ENCODE measurements at regions not wholly inside any gene's neighbourhood (a gene's known extent, or its start where the extent isn't known, plus 50 kb on each side); places are given as distances from the start of the nearest gene placed in this dataset.

DNA sequence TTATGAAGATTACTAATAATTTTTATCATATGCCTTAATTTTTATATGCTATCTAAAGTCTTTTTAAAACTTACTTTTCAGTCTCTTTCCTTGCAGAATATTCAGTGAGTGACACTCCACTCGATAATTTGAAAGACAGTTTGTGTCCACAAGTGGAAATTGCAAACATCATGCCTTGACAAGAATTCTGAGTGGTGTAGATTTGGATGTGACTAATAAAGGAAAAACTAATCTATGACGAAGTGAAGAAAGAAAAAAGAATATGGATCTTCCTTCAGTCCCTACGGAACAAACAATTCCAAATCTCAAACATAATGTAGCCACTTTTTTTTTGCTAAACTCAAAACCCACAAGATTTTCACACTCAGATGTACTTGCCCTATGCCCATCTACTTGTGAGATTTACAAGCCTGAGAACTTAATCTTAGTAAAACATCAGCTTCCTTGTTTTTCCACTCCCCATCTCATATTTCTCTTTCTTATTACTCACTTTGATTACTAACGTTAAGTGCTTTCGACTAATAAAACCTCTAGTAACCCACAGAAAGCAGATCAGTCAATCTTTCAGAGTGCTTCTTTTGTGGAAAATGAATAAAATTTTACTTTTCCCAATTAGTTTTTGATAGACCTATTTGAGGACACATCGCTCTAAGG, 1155.8 kb downstream of the GRIK2 start:
- CTCF ChIA-PET = no interaction called here
- Histone ChIP-seq H3K27ac (ENCODE audit: insufficient read depth, low read depth, low read length) (no peak overlapping the region), H3K36me3 (ENCODE audit: control insufficient read depth in 2 of 2, extremely low read depth in 1 of 2, insufficient read depth in 2 of 2, low read length in 2 of 2) (no peaks in the 10 kb centered on the region), H3K4me1 (ENCODE audit: control insufficient read depth, extremely low read depth, insufficient read depth, low read length) (no peaks in the 10 kb centered on the region), H3K79me2 (ENCODE audit: control insufficient read depth, insufficient read depth, low read length) (no peaks in the 10 kb centered on the region), H4K20me1 (replicated peaks; ENCODE audit: control insufficient read depth, extremely low read depth, insufficient read depth, low read length) (no peaks in the 10 kb centered on the region), H3K27me3 (ENCODE audit: control insufficient read depth in 2 of 2, insufficient read depth in 2 of 2, low read length in 2 of 2) (no peaks in the 10 kb centered on the region), H3K9me3 (replicated peaks; ENCODE audit: control insufficient read depth, insufficient read depth, low read length) (no peaks in the 10 kb centered on the region), H3K9me1 (replicated peaks; ENCODE audit: control insufficient read depth, extremely low read depth, insufficient read depth, low read length) (no peaks in the 10 kb centered on the region), H2AFZ (ENCODE audit: low read depth, low read length) (no peak overlapping the region), H3K4me2 (ENCODE audit: insufficient read depth, low read length) (no peak overlapping the region), H3K9ac (replicated peaks; ENCODE audit: extremely low read depth, insufficient read depth, low read length) (no peak overlapping the region), H3K4me3 (replicated peaks in 1 of 3; ENCODE audit: insufficient read depth in 1 of 3, low read depth in 1 of 3, low read length in 3 of 3) (no peak overlapping the region)
- FAIRE-seq = no peak
- intact Hi-C loops (cut with micrococcal nuclease) (no loop called here), dilution Hi-C loops (cut with MboI; ENCODE audit: extremely low pct_ligation_motif_present, low sequenced_read_pairs) (no loop called here)
- POLR2A ChIA-PET = no interaction called here
- DNase-seq (ENCODE audit: low read depth, low spot score) = no peak
- no TSS peak for BruUV-seq (replicated peaks)
- no peak for TF ChIP-seq FOS (IDR thresholded peaks at IDR 0.05; ENCODE audit: borderline replicate concordance, insufficient read depth, low read length)
- TF ChIP-seq EZH2 (IDR thresholded peaks at IDR 0.05; ENCODE audit: borderline replicate concordance, low read depth, low read length, severe bottlenecking) = no peak
- TF ChIP-seq, protein P1, sequence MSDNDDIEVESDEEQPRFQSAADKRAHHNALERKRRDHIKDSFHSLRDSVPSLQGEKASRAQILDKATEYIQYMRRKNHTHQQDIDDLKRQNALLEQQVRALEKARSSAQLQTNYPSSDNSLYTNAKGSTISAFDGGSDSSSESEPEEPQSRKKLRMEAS (IDR thresholded peaks at IDR 0.05; ENCODE audit: insufficient read depth, insufficient read length) = no peak
- TF ChIP-seq MYC (IDR thresholded peaks at IDR 0.05; ENCODE audit: low read depth, low read length) = no peak
- TF ChIP-seq JUN (IDR thresholded peaks at IDR 0.05; ENCODE audit: borderline replicate concordance, insufficient read depth, insufficient read length, low read depth) = no peak
- TF ChIP-seq, protein P2, sequence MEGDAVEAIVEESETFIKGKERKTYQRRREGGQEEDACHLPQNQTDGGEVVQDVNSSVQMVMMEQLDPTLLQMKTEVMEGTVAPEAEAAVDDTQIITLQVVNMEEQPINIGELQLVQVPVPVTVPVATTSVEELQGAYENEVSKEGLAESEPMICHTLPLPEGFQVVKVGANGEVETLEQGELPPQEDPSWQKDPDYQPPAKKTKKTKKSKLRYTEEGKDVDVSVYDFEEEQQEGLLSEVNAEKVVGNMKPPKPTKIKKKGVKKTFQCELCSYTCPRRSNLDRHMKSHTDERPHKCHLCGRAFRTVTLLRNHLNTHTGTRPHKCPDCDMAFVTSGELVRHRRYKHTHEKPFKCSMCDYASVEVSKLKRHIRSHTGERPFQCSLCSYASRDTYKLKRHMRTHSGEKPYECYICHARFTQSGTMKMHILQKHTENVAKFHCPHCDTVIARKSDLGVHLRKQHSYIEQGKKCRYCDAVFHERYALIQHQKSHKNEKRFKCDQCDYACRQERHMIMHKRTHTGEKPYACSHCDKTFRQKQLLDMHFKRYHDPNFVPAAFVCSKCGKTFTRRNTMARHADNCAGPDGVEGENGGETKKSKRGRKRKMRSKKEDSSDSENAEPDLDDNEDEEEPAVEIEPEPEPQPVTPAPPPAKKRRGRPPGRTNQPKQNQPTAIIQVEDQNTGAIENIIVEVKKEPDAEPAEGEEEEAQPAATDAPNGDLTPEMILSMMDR (IDR thresholded peaks at IDR 0.05; ENCODE audit: extremely low read depth in 1 of 2, insufficient read depth in 1 of 2, low read depth in 1 of 2, low read length in 2 of 2) = no peak
- no peak for TF ChIP-seq GATA2 (IDR thresholded peaks at IDR 0.05; ENCODE audit: insufficient read depth, insufficient read length, low read depth, low read length)

Measured in endothelial cell of umbilical vein (primary cell).